Small intestine (tissue), 7 donors: ENCODE measurements at regions not wholly inside any gene's neighbourhood (a gene's known extent, or its start where the extent isn't known, plus 50 kb on each side); places are given as distances from the start of the nearest gene placed in this dataset.
"Not testable (repeated sequence)": the region's sequence is repeated elsewhere in the genome, so short reads cannot be mapped to it uniquely, and the experiment has no call there.

ENCODE experiments used
- DNase-seq, 2 donors: peaks; one replicate each; pipeline versions ENCODE4 v3.0.0 to v3.0.0-alpha.2; 2013
- FAIRE-seq: peaks from 2 replicates; lab custom pipeline; 2012; peaks lifted over from hg19 to GRCh38; lab: Jason Lieb, UNC
- H3K27ac ChIP-seq, 3 donors: one replicate each; pipeline ENCODE4 v1.5.1; 2013; ENCODE audit warnings: low read length in 2 of 3, mild to moderate bottlenecking in 2 of 3, control low read depth in 1 of 3, inconsistent platforms in 1 of 3, low read depth in 1 of 3, moderate library complexity in 1 of 3
- H3K27me3 ChIP-seq, 3 donors: one replicate each; pipeline ENCODE4 v1.6.1; 2013; ENCODE audit warnings: low read length in 3 of 3, inconsistent platforms in 1 of 3; ENCODE audit not compliant: control insufficient read depth in 3 of 3, insufficient read depth in 3 of 3
- H3K36me3 ChIP-seq, 3 donors: one replicate each; pipeline ENCODE4 v1.6.1; 2013; ENCODE audit warnings: low read length in 3 of 3, inconsistent platforms in 1 of 3, low read depth in 1 of 3, mild to moderate bottlenecking in 1 of 3, moderate library complexity in 1 of 3; ENCODE audit not compliant: control insufficient read depth in 3 of 3, insufficient read depth in 2 of 3
- H3K4me1 ChIP-seq, 3 donors: one replicate each; pipeline ENCODE4 v1.6.1; 2013; ENCODE audit warnings: low read length in 2 of 3, inconsistent platforms in 1 of 3, low read depth in 1 of 3, mild to moderate bottlenecking in 1 of 3, moderate library complexity in 1 of 3; ENCODE audit not compliant: control insufficient read depth in 3 of 3, insufficient read depth in 2 of 3
- H3K4me3 ChIP-seq, 3 donors: one replicate each; pipeline ENCODE4 v1.5.1; 2013; ENCODE audit warnings: low read length in 3 of 3, control low read depth in 1 of 3, inconsistent platforms in 1 of 3, low read depth in 1 of 3, mild to moderate bottlenecking in 1 of 3, moderate library complexity in 1 of 3
- H3K9me3 ChIP-seq, 2 donors: one replicate each; pipeline ENCODE4 v1.6.1; 2013; ENCODE audit warnings: low read depth in 1 of 2, low read length in 1 of 2; ENCODE audit not compliant: control insufficient read depth in 2 of 2, insufficient read depth in 1 of 2
- WGBS, 3 donors: extraction: QIAGEN DNeasy Blood & Tissue Kit; methylation state at CpG; one replicate each; pipeline ENCODE4 v1.1.7; 2013; 5-methylcytosine and 5-hydroxymethylcytosine counted together
- donor health status: healthy with polysubstance abuse.
- donor health status: control.
- donor health status: control.
- donor health status: Bipolar disorder and iron deficiency.
- donor health status: healthy.

DNA sequence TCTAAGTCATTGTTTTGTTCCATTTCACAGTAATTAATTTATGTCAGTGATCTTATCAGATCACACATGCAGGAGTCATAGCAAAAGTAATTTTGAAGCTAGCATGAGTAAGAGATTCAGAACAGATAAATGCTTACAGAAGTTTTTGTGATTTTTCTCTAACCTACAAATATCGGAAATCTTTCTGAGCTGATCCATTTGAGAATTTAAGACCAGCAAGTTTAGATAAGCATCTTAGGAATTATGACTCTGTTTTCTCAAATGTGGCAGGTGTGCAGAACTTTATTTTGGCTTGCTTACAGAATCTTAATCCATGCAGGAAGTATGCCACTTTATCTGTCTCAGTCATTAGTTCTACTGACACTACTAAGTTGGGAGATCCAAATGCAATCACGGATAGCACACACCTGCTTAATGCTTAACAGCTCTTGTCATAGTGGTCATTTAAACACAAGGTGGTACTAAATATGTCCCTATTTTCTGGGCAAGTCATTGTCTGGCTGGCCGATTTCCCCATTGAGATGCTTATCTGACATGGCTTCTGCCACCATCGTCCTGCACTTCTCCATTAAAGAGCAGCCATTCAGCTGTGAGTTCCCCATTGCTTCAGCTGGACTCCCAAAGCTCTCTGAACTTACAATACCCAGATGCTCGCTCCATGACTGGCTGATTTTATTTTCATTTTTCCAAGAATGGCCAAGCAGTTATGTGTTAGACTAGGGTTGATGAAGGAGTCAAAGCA lies 305.4 kb upstream of the NUDT12 start:
- FAIRE-seq (no peak), DNase-seq (no peak)
- H3K36me3 ChIP-seq, result no peaks in the 10 kb centered on the region

GRCh38 chr5:103866169-103866568 lies 303.6 kb upstream of the NUDT12 start:
- Histone ChIP-seq H3K4me3 (no peak overlapping the region), H3K27ac (no peak overlapping the region), H3K4me1 (no peaks in the 10 kb centered on the region), H3K9me3 (no peaks in the 10 kb centered on the region), H3K36me3 (no peaks in the 10 kb centered on the region), H3K27me3 (no peaks in the 10 kb centered on the region)
- no peak for DNase-seq
- WGBS, 3 donors, result 74 to 82% (median 81%) methylated on average over 1 of the region's 1 CpG
- FAIRE-seq, result no peak

More for the DNA sequence above, 305.4 kb upstream of the NUDT12 start:
- Histone ChIP-seq H3K9me3 (no peaks in the 10 kb centered on the region), H3K4me3 (no peak overlapping the region), H3K27me3 (no peaks in the 10 kb centered on the region), H3K4me1 (no peaks in the 10 kb centered on the region), H3K27ac (no peak overlapping the region)
- WGBS, 3 donors, result 61 to 75% (median 63%) methylated on average over 5 of the region's 5 CpGs

GRCh38 chr5:103862398-103862797 lies 299.8 kb upstream of the NUDT12 start:
- Histone ChIP-seq H3K9me3 (no peaks in the 10 kb centered on the region), H3K4me3 (no peak overlapping the region), H3K4me1 (no peaks in the 10 kb centered on the region), H3K27me3 (no peaks in the 10 kb centered on the region), H3K27ac (no peak overlapping the region), H3K36me3 (no peaks in the 10 kb centered on the region)
- WGBS, 3 donors, result 70 to 81% (median 80%) methylated on average over 3 of the region's 3 CpGs
- DNase-seq, result no peak
- FAIRE-seq, result no peak

DNA sequence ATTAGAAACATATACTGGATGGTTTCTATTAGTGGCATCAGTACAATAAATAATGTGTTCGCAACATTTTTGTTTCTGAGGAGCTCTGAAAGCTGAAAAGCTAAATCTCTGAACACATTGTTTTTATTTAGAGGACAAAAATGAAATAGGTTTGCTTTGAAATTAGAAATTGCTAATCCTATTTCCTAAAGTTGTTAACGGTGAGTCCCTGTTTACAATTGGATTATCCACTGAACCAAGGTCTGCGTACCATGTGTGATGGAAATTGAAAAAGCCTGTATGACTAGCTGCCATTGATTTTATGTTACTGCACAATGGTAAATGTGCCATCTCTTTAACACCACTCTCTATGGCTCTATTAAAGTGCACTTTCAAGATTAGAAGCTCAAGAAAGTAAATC lies 297.7 kb upstream of the NUDT12 start:
- Histone ChIP-seq H3K27ac (no peak overlapping the region), H3K4me1 (no peaks in the 10 kb centered on the region), H3K36me3 (no peaks in the 10 kb centered on the region), H3K27me3 (no peaks in the 10 kb centered on the region), H3K9me3 (no peaks in the 10 kb centered on the region), H3K4me3 (no peak overlapping the region)
- FAIRE-seq, result no peak
- WGBS, 3 donors, result 64 to 74% (median 65%) methylated on average over 3 of the region's 3 CpGs
- no peak for DNase-seq

DNA sequence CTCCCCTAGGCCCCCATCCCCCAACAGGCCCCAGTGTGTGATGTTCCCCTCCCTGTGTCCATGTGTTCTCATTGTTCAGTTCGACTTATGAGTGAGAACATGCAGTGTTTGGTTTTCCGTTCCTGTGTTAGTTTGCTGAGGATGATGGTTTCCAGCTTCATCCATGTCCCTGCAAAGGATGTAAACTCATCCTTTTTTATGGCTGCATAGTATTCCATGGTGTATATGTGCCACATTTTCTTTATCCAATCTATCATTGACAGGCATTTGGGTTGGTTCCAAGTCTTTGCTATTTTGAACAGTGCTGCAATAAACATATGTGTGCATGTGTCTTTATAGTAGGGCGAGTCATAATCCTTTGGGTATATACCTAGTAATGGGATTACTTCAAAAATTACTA lies 295.8 kb upstream of the NUDT12 start:
- not testable (repeated sequence) for H3K4me1 ChIP-seq, DNase-seq, FAIRE-seq, H3K4me3 ChIP-seq, H3K9me3 ChIP-seq, H3K36me3 ChIP-seq, H3K27me3 ChIP-seq, H3K27ac ChIP-seq
- 85 to 90% (median 89%) methylated on average over 3 of the region's 3 CpGs for WGBS, 3 donors

GRCh38 chr5:103851091-103851490 lies 288.5 kb upstream of the NUDT12 start:
- Histone ChIP-seq H3K9me3 (no peaks in the 10 kb centered on the region), H3K4me1 (no peaks in the 10 kb centered on the region), H3K4me3 (no peak overlapping the region), H3K27ac (no peak overlapping the region), H3K27me3 (no peaks in the 10 kb centered on the region), H3K36me3 (no peaks in the 10 kb centered on the region)
- DNase-seq, result no peak
- WGBS, 3 donors, result 74 to 78% (median 78%) methylated on average over 1 of the region's 1 CpG
- FAIRE-seq, result no peak

- Histone ChIP-seq H3K9me3 (no peaks in the 10 kb centered on the region), H3K4me3 (no peak overlapping the region), H3K27me3 (no peaks in the 10 kb centered on the region), H3K4me1 (no peaks in the 10 kb centered on the region), H3K36me3 (no peaks in the 10 kb centered on the region), H3K27ac (no peak overlapping the region)
- 69 to 72% (median 69%) methylated on average over 3 of the region's 3 CpGs for WGBS, 3 donors
- DNase-seq (no peak), FAIRE-seq (no peak)
Measured at GRCh38 chr5:103849934-103850333, 287.3 kb upstream of the NUDT12 start.

GRCh38 chr5:103847060-103847459 lies 284.5 kb upstream of the NUDT12 start:
- FAIRE-seq (no peak), DNase-seq (no peak)
- no peak overlapping the region for H3K27ac ChIP-seq
- H3K4me1 ChIP-seq, result no peaks in the 10 kb centered on the region
- 77 to 86% (median 78%) methylated on average over 3 of the region's 3 CpGs for WGBS, 3 donors
- no peaks in the 10 kb centered on the region for H3K27me3 ChIP-seq
- H3K36me3 ChIP-seq, result no peaks in the 10 kb centered on the region
- no peak overlapping the region for H3K4me3 ChIP-seq
- no peaks in the 10 kb centered on the region for H3K9me3 ChIP-seq

- Histone ChIP-seq H3K27ac (no peak overlapping the region), H3K4me1 (no peaks in the 10 kb centered on the region), H3K36me3 (no peaks in the 10 kb centered on the region), H3K4me3 (no peak overlapping the region), H3K9me3 (no peaks in the 10 kb centered on the region), H3K27me3 (no peaks in the 10 kb centered on the region)
- no peak for DNase-seq
- no peak for FAIRE-seq
Measured at GRCh38 chr5:103842936-103843335, 280.3 kb upstream of the NUDT12 start.
